ENCODE measurements at regions not wholly inside any gene's neighbourhood (a gene's known extent, or its start where the extent isn't known, plus 50 kb on each side); places are given as distances from the start of the nearest gene placed in this dataset.

GRCh38 chr4:13930155-13930554 lies 302.6 kb upstream of the BOD1L1 start:
- Histone ChIP-seq H4K5ac (ENCODE audit: insufficient read length, low read depth, low read length) (no peak overlapping the region), H2BK15ac (ENCODE audit: low read depth, low read length) (no peak overlapping the region), H4K8ac (replicated peaks; ENCODE audit: insufficient read length, low read depth, low read length) (no peak overlapping the region), H3K23me2 (ENCODE audit: insufficient read length, low read depth, low read length, poor library complexity, severe bottlenecking) (no peaks in the 10 kb centered on the region), H3K14ac (ENCODE audit: insufficient read depth, low read length) (no peak overlapping the region), H3K4ac (ENCODE audit: low read depth, low read length) (no peak overlapping the region), H3K18ac (ENCODE audit: insufficient read length, low read depth, low read length) (no peak overlapping the region), H3K23ac (ENCODE audit: insufficient read length, low read depth, low read length) (no peak overlapping the region), H3K4me2 (ENCODE audit: insufficient read depth, insufficient read length, low read length) (no peak overlapping the region), H3K27ac (ENCODE audit: insufficient read length, low read depth, low read length) (no peak overlapping the region), H4K20me1 (ENCODE audit: control insufficient read depth, insufficient read depth, insufficient read length) (no peaks in the 10 kb centered on the region), H3K79me1 (ENCODE audit: insufficient read depth, low read depth, low read length, poor library complexity, severe bottlenecking) (no peaks in the 10 kb centered on the region), H2BK5ac (ENCODE audit: insufficient read length, low read length) (no peak overlapping the region), H2BK20ac (ENCODE audit: low read depth, low read length, poor library complexity, severe bottlenecking) (no peak overlapping the region), H2BK12ac (ENCODE audit: insufficient read length, low read depth, low read length) (no peak overlapping the region), H3T11ph (ENCODE audit: low read length) (no peak overlapping the region), H3K9ac (ENCODE audit: extremely low read depth, insufficient read length, low read length) (no peak overlapping the region), H3K79me2 (ENCODE audit: insufficient read depth, low read length) (no peaks in the 10 kb centered on the region), H3K9me3 (ENCODE audit: control insufficient read depth, low read depth, low read length) (no peaks in the 10 kb centered on the region), H2AK5ac (ENCODE audit: insufficient read length, low read length) (no peak overlapping the region), H2BK120ac (ENCODE audit: low read depth, low read length, poor library complexity, severe bottlenecking) (no peak overlapping the region), H3K4me1 (ENCODE audit: insufficient read depth, low read length) (no peaks in the 10 kb centered on the region), H3K56ac (ENCODE audit: insufficient read length, low read depth, low read length) (no peak overlapping the region), H4K91ac (ENCODE audit: insufficient read length, low read depth, low read length) (no peak overlapping the region), H3K27me3 (ENCODE audit: insufficient read depth, low read length) (no peaks in the 10 kb centered on the region), H2AFZ (ENCODE audit: low read length) (no peak overlapping the region)
- TF ChIP-seq, protein P1, sequence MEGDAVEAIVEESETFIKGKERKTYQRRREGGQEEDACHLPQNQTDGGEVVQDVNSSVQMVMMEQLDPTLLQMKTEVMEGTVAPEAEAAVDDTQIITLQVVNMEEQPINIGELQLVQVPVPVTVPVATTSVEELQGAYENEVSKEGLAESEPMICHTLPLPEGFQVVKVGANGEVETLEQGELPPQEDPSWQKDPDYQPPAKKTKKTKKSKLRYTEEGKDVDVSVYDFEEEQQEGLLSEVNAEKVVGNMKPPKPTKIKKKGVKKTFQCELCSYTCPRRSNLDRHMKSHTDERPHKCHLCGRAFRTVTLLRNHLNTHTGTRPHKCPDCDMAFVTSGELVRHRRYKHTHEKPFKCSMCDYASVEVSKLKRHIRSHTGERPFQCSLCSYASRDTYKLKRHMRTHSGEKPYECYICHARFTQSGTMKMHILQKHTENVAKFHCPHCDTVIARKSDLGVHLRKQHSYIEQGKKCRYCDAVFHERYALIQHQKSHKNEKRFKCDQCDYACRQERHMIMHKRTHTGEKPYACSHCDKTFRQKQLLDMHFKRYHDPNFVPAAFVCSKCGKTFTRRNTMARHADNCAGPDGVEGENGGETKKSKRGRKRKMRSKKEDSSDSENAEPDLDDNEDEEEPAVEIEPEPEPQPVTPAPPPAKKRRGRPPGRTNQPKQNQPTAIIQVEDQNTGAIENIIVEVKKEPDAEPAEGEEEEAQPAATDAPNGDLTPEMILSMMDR (conservative IDR thresholded peaks at IDR 0.05) = no peak
- whole genome bisulfite sequencing (ENCODE audit: extremely low coverage, insufficient read length, low lambda C conversion rate) = no CpG with 5 or more reads among the region's 4 CpGs
- Mint-ChIP-seq H3K9me3 (no peaks in the 10 kb centered on the region; a peak in 1 of 5 replicates), H3K4me1 (no peaks in the 10 kb centered on the region), H3K36me3 (ENCODE audit: insufficient read depth in 1 of 3, low read depth in 3 of 3) (no peaks in the 10 kb centered on the region), H3K27ac (no peak overlapping the region), H3K4me3 (no peak overlapping the region), H3K27me3 (ENCODE audit: low read depth) (no peaks in the 10 kb centered on the region)
- DNase-seq = no peak

All from H9 (cell line).